ENCODE measurements at regions not wholly inside any gene's neighbourhood (a gene's known extent, or its start where the extent isn't known, plus 50 kb on each side); places are given as distances from the start of the nearest gene placed in this dataset.

GRCh38 chr17:5819921-5820685 is 235.8 kb upstream of the NLRP1 start:
- no peak for DNase-seq (ENCODE audit: low spot score)
- H3K9me3 ChIP-seq (ENCODE audit: control insufficient read depth in 4 of 4, low read length in 3 of 4) = no peaks in the 10 kb centered on the region
- no peaks in the 10 kb centered on the region for H3K4me1 ChIP-seq (ENCODE audit: control insufficient read depth in 4 of 4, insufficient read depth in 4 of 4, low read length in 3 of 4)
- TF ChIP-seq EGR1 (IDR thresholded peaks at IDR 0.05; ENCODE audit: low read depth in 2 of 2) = no peak
- no peak for TF ChIP-seq CTCF (IDR thresholded peaks at IDR 0.05; ENCODE audit: low read depth, low read length, missing input control)
- TF ChIP-seq REST (IDR thresholded peaks at IDR 0.05) = no peak
- TF ChIP-seq FOXA2 (IDR thresholded peaks at IDR 0.05) = no peak
- no peak for TF ChIP-seq TAF1 (conservative IDR thresholded peaks at IDR 0.05)
- TF ChIP-seq ZBTB33 (IDR thresholded peaks at IDR 0.05) = no peak
- no peak for TF ChIP-seq RAD21 (IDR thresholded peaks at IDR 0.05)
- TF ChIP-seq YY1 (IDR thresholded peaks at IDR 0.05) = no peak
- TF ChIP-seq ATF3 (IDR thresholded peaks at IDR 0.05) = no peak
- TF ChIP-seq HNF4G (IDR thresholded peaks at IDR 0.05) = no peak
- TF ChIP-seq FOXA1 (IDR thresholded peaks at IDR 0.05) = no peak
- TF ChIP-seq RXRA (IDR thresholded peaks at IDR 0.05) = no peak
- no peak for TF ChIP-seq HNF4A (conservative IDR thresholded peaks at IDR 0.05)
- no peak for TF ChIP-seq NR2F2 (IDR thresholded peaks at IDR 0.05)
- no peak for TF ChIP-seq SP1 (IDR thresholded peaks at IDR 0.05)
- no peak for TF ChIP-seq GABPA (IDR thresholded peaks at IDR 0.05 in 1 of 2, conservative IDR thresholded peaks at IDR 0.05 in 1 of 2)
- no peak for TF ChIP-seq JUND (IDR thresholded peaks at IDR 0.05)
- TF ChIP-seq MAX (IDR thresholded peaks at IDR 0.05) = no peak
- H3K4me3 ChIP-seq (ENCODE audit: low read depth in 1 of 3, low read length in 3 of 3) = no peak overlapping the region
- 87% methylated on average over 13 of the region's 13 CpGs for WGBS
- H3K36me3 ChIP-seq (ENCODE audit: control insufficient read depth in 4 of 4, insufficient read depth in 3 of 4, low read depth in 1 of 4, low read length in 3 of 4) = no peaks in the 10 kb centered on the region
- no peak overlapping the region for H3K27ac ChIP-seq (ENCODE audit: low read depth in 1 of 2, low read length in 2 of 2)
- no peak overlapping the region for H3K9ac ChIP-seq (ENCODE audit: low read depth in 1 of 2, low read length in 2 of 2)
- H3K27me3 ChIP-seq (ENCODE audit: control insufficient read depth in 4 of 4, insufficient read depth in 4 of 4, low read length in 3 of 4) = no peaks in the 10 kb centered on the region
